GM19324 (cell line): ENCODE measurements at regions not wholly inside any gene's neighbourhood (a gene's known extent, or its start where the extent isn't known, plus 50 kb on each side); places are given as distances from the start of the nearest gene placed in this dataset.

Experiments
- ATAC-seq: cut with Tn5 transposase; IDR thresholded peaks from one replicate; pipeline ENCODE4 v1.9.1; 2021; ENCODE audit warnings: mild to moderate bottlenecking, moderate library complexity; ENCODE audit not compliant: unreplicated experiment, low FRiP score

- no peak for ATAC-seq
Observed at GRCh38 chr13:64020126-64020525, 2604.5 kb upstream of the PCDH20 start.

- ATAC-seq: no peak
Observed at GRCh38 chr13:64007339-64007738, 2591.7 kb upstream of the PCDH20 start.

GRCh38 chr13:64000321-64000720 is 2584.7 kb upstream of the PCDH20 start:
- ATAC-seq: no peak

GRCh38 chr13:63999614-64000305 is 2584.1 kb upstream of the PCDH20 start:
- ATAC-seq: no peak

GRCh38 chr13:63983366-63983765 is 2567.7 kb upstream of the PCDH20 start:
- ATAC-seq: no peak

- ATAC-seq: no peak
Observed at GRCh38 chr13:63979951-63980350, 2564.3 kb upstream of the PCDH20 start.

GRCh38 chr13:63972328-63972727 is 2556.7 kb upstream of the PCDH20 start:
- no peak for ATAC-seq

GRCh38 chr13:63954683-63955082 is 2539.0 kb upstream of the PCDH20 start:
- ATAC-seq: no peak

- ATAC-seq: no peak
Observed at GRCh38 chr13:63948045-63948444, 2532.4 kb upstream of the PCDH20 start.

- ATAC-seq: no peak
Observed at GRCh38 chr13:63944911-63945310, 2529.3 kb upstream of the PCDH20 start.

GRCh38 chr13:63942372-63942771 is 2526.7 kb upstream of the PCDH20 start:
- no peak for ATAC-seq

- no peak for ATAC-seq
Observed at GRCh38 chr13:63938851-63939250, 2523.2 kb upstream of the PCDH20 start.

- ATAC-seq: no peak
Observed at GRCh38 chr13:63910511-63910910, 2494.9 kb upstream of the PCDH20 start.

- no peak for ATAC-seq
Observed at GRCh38 chr13:63909726-63910375, 2494.2 kb upstream of the PCDH20 start.

GRCh38 chr13:63902141-63902540 is 2486.5 kb upstream of the PCDH20 start:
- ATAC-seq: no peak

- ATAC-seq: no peak
Observed at GRCh38 chr13:63901630-63902029, 2486.0 kb upstream of the PCDH20 start.

- no peak for ATAC-seq
Observed at GRCh38 chr13:63900406-63900805, 2484.8 kb upstream of the PCDH20 start.

- no peak for ATAC-seq
Observed at GRCh38 chr13:63896321-63896720, 2480.7 kb upstream of the PCDH20 start.

GRCh38 chr13:63882052-63882451 is 2466.4 kb upstream of the PCDH20 start:
- ATAC-seq: no peak

- ATAC-seq: no peak
Observed at GRCh38 chr13:63880705-63881104, 2465.1 kb upstream of the PCDH20 start.

GRCh38 chr13:63873936-63874335 is 2458.3 kb upstream of the PCDH20 start:
- no peak for ATAC-seq

GRCh38 chr13:63864171-63864902 is 2448.7 kb upstream of the PCDH20 start:
- no peak for ATAC-seq
